GM19455 (cell line): ENCODE measurements at regions not wholly inside any gene's neighbourhood (a gene's known extent, or its start where the extent isn't known, plus 50 kb on each side); places are given as distances from the start of the nearest gene placed in this dataset.

Experiments
- ATAC-seq: cut with Tn5 transposase; IDR thresholded peaks from one replicate; pipeline ENCODE4 v1.9.1; 2021; ENCODE audit not compliant: unreplicated experiment

DNA sequence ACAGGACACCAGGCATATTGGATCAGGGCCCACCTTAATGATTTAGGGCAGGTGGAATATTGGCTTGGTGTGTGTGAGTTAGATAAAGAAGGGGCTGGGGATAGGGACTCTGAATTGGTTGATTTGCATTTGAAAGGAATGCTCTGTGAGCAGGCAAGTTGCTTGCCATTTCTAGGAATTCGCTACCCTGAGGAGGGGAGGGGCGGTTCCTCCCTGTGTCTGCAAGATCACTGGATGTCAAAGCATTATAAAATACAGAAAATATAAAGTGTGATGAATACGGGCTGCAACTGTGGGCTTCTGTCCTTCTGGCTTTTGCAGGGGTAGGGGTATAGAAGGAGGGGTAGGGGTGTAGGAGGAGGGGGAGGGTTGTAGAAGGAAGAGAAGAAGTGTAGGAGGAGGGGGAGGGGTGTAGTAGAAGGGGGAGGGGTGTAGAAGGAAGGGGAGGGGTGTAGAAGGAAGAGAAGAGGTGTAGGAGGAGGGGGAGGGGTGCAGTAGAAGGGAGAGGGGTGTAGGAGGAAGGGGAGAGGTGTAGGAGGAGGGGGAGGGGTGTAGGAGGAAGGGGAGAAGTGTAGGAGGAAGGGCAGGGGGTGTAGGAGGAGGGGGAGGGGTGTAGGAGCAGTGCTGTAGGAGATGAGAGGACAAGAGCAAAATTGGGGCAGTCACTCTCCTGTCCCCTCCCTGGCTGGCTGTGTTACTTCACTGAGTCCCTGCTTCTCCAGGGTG is 238.0 kb upstream of the COPS8 start:
- ATAC-seq = no peak

DNA sequence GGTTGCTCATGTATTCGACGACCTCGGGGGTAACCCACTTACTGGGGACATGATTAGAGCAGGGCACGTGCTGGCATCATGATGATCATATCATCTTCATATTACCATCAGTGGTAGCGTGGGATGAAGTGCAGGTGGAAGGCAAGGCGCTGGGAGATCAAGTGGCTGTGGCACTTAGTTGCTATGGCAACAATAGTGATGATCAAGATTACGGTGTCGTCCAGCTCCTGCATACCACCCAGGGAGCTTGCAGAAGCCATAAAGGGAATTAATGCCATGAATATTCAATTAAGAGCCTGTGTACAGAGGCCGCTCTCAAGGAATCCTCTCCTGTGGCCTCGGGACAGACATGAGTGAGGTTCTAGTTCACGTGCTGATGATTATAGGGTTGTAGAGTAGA is 237.2 kb upstream of the COPS8 start:
- ATAC-seq = no peak

DNA sequence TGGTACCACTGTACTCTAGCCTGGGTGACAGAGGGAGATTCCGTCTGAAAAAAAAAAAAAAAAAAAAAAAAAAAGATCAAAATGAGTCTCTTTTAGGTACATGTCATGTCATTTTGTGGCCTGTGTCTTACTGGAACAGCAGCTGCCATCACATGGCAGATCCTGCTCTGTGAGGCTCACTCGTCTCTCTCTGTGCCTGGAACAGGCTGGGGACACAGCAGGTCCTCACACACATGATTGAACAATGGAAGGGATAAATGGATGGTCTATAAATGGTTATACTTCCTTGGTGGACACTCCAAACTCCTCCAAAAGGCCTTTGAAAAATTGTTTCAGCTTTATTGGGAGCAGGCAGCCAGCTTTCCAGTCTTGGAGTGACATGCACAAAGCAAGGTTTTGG is 236.2 kb upstream of the COPS8 start:
- ATAC-seq = no peak

- ATAC-seq = no peak
Observed at GRCh38 chr2:236849940-236850339, 235.7 kb upstream of the COPS8 start.

DNA sequence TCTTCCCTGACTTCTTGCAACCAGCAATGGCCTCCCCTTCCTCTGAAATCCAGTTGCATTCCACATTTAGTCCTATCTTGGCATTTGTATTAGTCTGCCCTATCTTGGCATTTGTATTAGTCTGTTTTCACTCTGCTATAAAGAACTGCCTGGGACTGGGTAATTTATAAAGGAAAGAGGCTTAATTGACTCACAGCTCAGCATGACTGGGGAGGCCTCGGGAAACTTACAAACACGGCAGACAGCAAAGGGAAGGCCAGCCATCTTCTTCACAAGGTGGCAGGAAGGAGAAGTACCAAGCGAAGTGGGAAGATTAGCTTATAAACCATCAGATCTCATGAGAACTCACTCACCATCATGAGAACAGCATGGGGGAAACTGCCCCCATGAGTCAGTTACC is 234.5 kb upstream of the COPS8 start:
- no peak for ATAC-seq

GRCh38 chr2:236852100-236852976 is 233.4 kb upstream of the COPS8 start:
- no peak for ATAC-seq

DNA sequence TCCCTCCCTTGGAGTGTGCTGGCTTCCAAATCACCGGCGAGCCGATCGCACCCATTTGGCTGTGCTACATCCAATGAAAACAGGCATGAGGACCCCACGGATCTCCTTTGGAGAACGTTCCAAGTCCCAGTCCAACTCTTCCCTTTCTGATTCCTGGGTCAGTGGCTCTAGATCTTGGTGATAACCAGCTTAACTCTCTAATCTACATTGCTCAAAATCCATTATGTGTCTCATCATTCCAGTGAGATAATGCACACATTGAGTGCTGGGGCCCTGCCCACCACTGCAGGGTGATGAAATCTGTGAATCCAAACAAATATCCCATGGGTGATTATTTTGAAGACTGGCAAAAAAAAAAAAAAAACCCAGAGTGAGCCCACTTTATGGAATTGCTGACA is 232.7 kb upstream of the COPS8 start:
- no peak for ATAC-seq

GRCh38 chr2:236853585-236854051 is 232.1 kb upstream of the COPS8 start:
- ATAC-seq = no peak

DNA sequence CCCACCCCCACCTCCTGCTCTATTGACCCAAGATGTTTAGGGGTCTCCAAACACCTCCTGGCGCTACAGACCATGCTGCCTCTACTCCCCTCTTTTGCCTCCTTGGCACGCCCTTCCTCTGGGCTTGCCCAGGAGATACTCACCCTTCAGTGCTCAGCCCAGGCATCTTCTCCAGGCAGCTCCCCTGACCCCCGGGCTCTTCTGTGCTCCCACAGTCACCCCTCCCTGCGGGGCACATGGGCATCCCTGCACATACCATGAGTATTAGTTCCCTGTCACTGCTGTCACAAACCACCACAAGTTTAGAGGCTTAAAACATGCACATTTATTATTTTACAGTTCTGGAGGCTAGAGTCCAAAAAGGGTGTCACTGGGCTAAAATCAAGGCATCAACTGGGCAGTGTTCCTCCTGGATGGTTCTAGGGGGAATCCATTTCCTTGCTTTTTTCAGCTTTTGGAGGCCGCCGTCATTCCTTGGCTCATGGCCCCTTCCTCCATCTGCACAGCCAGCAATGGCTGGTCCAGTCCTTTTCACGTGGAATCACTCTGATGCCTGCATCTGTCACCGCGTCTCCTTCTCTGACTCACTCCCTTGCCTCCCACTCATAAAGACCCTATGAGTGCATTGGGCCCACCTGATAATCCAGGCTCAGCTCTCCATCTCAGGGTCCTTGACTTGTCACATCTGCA is 230.4 kb upstream of the COPS8 start:
- no peak for ATAC-seq

DNA sequence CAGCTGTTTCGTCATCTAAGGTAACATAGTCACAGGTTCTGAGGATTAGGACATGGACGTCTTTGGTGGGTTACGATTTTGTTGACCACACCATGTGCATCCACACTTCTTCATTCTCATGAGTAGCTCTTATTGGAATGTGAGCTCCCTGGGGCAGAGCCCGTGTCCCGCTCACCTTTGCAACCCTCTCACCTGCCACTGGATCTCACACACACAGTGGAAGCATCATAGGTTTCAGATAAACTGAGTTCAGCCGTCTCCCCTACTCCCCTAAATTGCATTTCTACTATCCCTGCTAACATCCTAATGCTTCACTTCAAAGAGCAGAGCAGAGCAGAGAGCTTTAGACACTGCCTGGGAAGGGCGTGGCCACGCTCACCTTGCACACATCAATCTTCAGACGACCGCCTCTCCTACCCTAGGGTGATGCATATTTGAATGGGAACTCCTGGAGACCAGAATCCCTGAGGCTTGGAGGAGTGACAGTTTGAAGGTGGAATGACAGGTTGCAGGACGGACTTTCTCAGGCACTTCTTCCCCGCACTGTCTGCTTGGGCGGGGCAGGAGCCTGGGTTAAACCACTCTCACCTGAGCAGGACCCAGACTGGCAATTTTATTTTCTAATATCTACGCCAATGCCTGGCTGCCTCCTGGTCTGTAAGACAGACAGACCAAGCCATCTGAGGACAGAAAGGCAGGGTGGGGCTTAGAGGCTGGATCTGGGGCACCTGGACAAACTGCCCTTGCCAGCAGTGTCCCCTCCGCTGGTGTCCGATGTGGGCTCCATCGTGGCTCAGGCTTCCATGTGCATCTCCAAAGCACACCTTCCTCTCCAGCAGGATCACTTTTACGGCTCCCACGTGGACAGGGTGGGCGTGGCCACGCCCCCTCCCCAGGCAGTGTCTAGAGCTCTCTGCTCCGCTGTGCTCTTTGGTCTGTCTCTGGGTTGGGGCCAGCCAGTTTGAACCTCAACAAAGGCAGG is 229.5 kb upstream of the COPS8 start:
- no peak for ATAC-seq

DNA sequence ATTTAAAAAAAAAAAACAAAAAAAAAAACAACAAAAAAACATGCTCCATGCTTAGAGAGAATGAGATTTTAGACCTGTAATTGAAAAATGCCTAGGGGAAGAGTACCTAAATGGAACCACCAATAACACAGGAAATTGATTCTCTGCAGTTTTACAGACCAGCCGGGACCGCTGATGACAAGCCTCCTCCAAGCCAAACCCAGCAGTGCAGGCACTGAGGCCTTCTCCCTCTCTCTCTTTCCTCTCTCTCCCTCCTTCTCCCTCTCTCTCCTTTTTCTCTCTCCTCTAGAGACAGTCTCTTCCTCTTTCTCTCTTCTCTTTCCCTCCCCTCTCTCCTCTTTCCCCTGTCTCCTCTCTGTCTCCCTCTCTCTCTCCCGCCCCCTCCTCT is 228.8 kb upstream of the COPS8 start:
- no peak for ATAC-seq

DNA sequence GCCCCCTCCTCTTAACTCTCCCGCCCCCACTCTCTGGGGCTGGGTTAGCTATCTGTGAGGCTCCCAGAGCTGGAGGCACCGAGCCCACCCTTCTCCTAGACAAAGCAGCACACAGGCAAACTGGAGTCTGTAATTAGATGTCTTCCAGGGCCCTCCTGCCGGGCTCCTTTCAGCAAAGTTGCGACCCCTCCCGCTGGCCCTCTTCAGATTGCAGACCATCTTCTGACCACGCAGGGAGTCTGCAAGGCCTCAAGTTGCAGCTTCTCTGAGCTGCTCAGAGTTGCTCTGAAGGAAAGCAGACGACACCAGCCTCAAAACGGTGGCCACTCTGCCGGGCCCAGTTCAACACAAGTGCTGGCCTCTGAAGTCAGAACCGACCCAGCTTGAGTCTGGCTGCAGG is 228.4 kb upstream of the COPS8 start:
- no peak for ATAC-seq

DNA sequence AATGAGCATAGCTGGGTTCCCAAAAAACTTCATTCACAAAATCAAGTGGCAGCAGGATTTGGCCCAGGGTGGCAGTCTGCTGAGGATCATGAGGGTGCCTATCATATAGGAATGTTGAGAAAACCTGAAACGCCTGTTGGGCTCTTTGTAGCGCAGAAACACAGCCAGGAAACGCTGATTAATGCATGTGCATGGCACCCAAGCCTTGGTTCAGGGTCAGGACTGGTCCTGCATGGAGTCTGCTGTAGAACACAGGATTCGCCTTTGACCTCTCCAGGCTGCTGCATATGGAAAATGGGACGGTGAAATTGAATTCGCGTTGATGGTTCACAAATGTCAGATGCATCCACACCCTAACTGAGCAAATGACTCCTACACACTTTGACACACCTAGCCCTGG is 227.9 kb upstream of the COPS8 start:
- no peak for ATAC-seq

DNA sequence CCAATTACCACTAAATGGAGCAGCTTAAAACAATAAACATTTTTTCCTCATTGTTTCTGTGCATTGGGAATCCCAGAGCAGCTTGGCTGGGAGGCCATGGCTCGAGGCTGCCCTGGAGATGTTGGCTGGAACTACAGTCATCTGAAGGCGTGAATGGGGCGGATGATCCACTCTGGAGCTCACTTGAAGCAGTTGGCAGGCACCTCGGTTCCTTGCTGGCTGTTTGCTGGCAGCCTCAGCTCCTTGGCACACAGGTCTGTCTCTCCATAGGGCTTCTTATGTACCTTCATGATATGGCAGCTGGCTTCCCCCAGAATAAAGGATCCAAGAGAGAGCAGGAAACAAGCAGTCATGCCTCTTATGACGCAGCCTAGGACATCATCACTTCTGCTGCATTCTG is 227.0 kb upstream of the COPS8 start:
- ATAC-seq = no peak

GRCh38 chr2:236859908-236860307 is 225.8 kb upstream of the COPS8 start:
- no peak for ATAC-seq

DNA sequence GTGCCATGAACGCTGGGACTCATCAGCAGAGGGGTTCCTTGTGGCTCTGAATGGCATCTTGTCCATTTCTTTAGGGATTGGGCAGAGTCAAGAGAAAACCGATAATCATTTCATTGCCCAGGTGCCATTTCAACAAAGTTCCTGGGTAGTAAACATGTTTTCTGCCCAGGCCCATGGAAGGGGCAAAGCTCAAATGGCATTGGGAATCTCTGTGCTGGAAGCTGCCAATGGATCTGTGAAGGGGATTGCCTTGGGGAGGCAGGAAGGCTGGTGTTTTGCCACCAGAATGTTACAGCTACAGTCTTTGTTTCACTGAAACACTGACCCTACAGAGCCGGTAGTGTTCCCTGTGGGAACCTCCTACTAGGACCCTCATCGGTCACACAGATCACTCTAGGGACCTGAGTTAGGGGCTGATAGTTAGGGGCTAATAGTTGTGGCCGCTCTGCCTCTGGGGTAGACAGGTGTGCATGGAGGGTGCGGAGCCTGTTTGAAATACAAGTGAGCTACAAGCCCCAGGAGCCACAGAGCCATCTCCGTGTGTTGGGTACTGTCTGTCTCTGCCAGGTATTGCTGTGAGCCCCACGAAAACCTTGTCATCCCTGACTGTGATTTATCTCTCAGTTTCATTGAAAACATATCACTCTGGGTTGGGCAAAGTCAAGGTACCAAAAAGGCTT is 224.4 kb upstream of the COPS8 start:
- no peak for ATAC-seq

DNA sequence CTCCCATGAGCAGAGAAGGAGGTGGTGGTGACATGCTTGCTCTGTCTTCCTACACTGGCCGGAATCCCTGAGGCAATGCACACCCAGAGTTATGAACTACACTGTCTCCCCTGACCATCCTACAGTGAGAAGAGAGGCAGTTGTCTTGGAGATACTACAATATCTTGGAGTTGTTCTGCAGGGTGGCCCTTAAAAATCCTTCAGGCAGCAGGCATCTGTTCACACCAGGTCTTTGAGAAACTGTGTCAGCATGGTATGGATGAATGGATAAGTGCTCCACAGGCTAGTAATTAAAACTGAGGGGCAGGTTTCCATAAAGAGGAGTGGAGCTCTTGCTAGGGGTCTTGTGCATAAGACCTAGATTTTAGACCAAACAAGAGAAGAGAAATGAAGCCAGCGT is 223.7 kb upstream of the COPS8 start:
- no peak for ATAC-seq

DNA sequence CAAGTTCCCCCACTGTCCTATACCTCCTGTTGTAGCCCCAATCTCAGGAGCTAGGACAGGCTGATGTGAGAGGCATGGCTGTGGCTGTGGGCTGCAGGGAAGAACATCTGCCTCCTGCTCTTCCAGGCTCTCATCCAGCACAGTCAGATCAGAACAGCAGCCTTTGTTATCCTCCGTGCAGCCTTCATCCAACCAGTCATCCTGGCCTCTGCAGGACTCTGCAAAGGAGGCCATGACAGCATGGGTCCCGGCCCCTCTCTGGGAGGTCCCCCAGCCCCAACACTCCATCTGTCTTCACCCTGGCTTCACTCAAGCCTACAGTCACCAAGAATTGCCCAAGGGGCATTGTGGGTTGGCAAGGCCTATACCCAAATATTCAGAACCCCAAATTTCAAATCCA is 223.2 kb upstream of the COPS8 start:
- no peak for ATAC-seq

DNA sequence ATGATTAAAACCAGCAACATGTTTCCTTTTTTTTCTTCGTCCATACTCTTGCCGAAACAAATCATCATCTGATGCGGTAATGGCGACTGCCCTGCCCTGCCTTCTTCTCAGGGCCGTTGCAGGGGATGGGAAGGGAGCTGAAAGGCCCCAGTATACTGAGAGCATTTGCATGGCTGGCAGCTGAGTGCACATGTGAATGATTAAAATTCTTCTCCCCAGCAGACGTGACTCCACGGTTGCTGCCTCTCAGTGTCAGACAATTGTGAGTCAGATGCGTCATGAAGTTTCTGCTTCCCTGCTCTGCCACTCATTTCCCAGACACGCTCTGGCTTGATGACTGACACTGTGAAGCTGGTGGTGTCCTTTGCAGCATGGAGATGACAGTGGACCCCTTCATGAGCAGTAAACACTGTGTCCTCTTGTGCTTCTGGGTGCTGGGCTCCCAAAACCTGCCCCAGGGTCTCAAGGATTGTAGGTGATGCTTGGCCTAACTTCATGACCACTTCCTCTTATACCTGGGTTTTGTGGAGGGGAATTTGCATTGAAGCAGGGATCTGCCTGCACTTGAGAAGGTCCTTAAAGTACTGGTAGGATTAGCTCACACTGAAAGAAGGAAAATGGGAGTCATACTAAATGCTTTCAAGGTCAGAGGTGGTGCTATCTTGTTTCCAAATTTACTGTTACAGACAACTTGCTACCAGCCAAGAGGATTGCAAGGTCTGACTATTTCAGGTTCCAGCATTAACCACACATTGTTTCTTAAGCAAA is 222.5 kb upstream of the COPS8 start:
- peak; percentile 66 for ATAC-seq
